Smooth muscle cell (in vitro differentiated cells): ENCODE measurements at regions not wholly inside any gene's neighbourhood (a gene's known extent, or its start where the extent isn't known, plus 50 kb on each side); places are given as distances from the start of the nearest gene placed in this dataset.
"Not testable (repeated sequence)": the region's sequence is repeated elsewhere in the genome, so short reads cannot be mapped to it uniquely, and the experiment has no call there.

Experiments used
- DNase-seq: peaks from one replicate; lab custom pipeline; 2025; ENCODE audit not compliant: unreplicated experiment; lab: John Stamatoyannopoulos, UW
- H2AFZ ChIP-seq: fragments of 200-600 bp; sonication (generic); 2 replicates; pipeline ENCODE4 v1.6.0; 2016; ENCODE audit warnings: antibody characterized with exemption, low read depth, mild to moderate bottlenecking
- H3F3A ChIP-seq: fragments of 200-600 bp; sonication (generic); 2 replicates; pipeline ENCODE4 v1.6.0; 2017; ENCODE audit warnings: antibody characterized with exemption, low read depth
- H3K27ac ChIP-seq: fragments of 200-600 bp; sonication (generic); 2 replicates; pipeline ENCODE4 v1.5.1; 2016; ENCODE audit warnings: low read depth, mild to moderate bottlenecking
- H3K27me3 ChIP-seq: fragments of 200-600 bp; sonication (generic); 2 replicates; pipeline ENCODE4 v1.6.1; 2016; ENCODE audit warnings: low read depth, mild to moderate bottlenecking
- H3K36me3 ChIP-seq: fragments of 200-600 bp; sonication (generic); 2 replicates; pipeline ENCODE4 v1.5.1; 2016; ENCODE audit warnings: low read depth
- H3K4me1 ChIP-seq: fragments of 200-600 bp; sonication (generic); 2 replicates; pipeline ENCODE4 v1.5.1; 2016; ENCODE audit warnings: low read depth
- H3K4me2 ChIP-seq: fragments of 200-600 bp; sonication (generic); 2 replicates; pipeline ENCODE4 v1.6.0; 2016; ENCODE audit warnings: mild to moderate bottlenecking
- H3K4me3 ChIP-seq: fragments of 200-600 bp; sonication (generic); 2 replicates; pipeline ENCODE4 v1.5.1; 2016; ENCODE audit warnings: mild to moderate bottlenecking
- H3K79me2 ChIP-seq: fragments of 200-600 bp; sonication (generic); 2 replicates; pipeline ENCODE4 v1.6.0; 2016; ENCODE audit warnings: low read depth, mild to moderate bottlenecking
- H3K9ac ChIP-seq: fragments of 200-600 bp; sonication (generic); 2 replicates; pipeline ENCODE4 v1.6.0; 2016; ENCODE audit warnings: low read depth
- H3K9me3 ChIP-seq: fragments of 200-600 bp; sonication (generic); replicated peaks from 2 replicates; pipeline ENCODE4 v1.5.1; 2016; ENCODE audit warnings: low read depth
- H4K20me1 ChIP-seq: fragments of 200-600 bp; sonication (generic); 2 replicates; pipeline ENCODE4 v1.6.0; 2016; ENCODE audit warnings: low read depth
- CTCF ChIP-seq: fragments of 200-600 bp; sonication (generic); IDR thresholded peaks from 2 replicates; pipeline ENCODE4 v1.5.1; 2017; ENCODE audit warnings: borderline replicate concordance, mild to moderate bottlenecking, antibody characterized with exemption; ENCODE audit not compliant: insufficient read depth, poor library complexity, severe bottlenecking
- WGBS: methylation state at CpG from one replicate; pipeline ENCODE4 v1.1.7; 2016; ENCODE audit warnings: low lambda C conversion rate; 5-methylcytosine and 5-hydroxymethylcytosine counted together

- no peaks in the 10 kb centered on the region for H3K27me3 ChIP-seq
- no peak overlapping the region for H3K4me3 ChIP-seq
- H3K4me2 ChIP-seq = no peak overlapping the region
- H3K79me2 ChIP-seq = no peaks in the 10 kb centered on the region
- H3K27ac ChIP-seq = no peak overlapping the region
- no peak overlapping the region for H3K9ac ChIP-seq
- no peaks in the 10 kb centered on the region for H4K20me1 ChIP-seq
- no peak for TF ChIP-seq CTCF
- H3K36me3 ChIP-seq = no peaks in the 10 kb centered on the region
- 84% methylated on average over 1 of the region's 1 CpG for WGBS
- H2AFZ ChIP-seq = no peak overlapping the region
- H3K4me1 ChIP-seq = no peaks in the 10 kb centered on the region
- H3F3A ChIP-seq = no peaks in the 10 kb centered on the region
- no peak for DNase-seq
- no peaks in the 10 kb centered on the region for H3K9me3 ChIP-seq
Observed at GRCh38 chr9:102740578-102740977, 254.6 kb upstream of the CYLC2 start.

GRCh38 chr9:102728946-102729345 lies 266.2 kb upstream of the CYLC2 start:
- no peaks in the 10 kb centered on the region for H3K4me1 ChIP-seq
- H3K36me3 ChIP-seq = no peaks in the 10 kb centered on the region
- no peaks in the 10 kb centered on the region for H3K9me3 ChIP-seq
- no peak overlapping the region for H2AFZ ChIP-seq
- H3K79me2 ChIP-seq = no peaks in the 10 kb centered on the region
- no peak overlapping the region for H3K4me3 ChIP-seq
- no peaks in the 10 kb centered on the region for H3K27me3 ChIP-seq
- no peak overlapping the region for H3K27ac ChIP-seq
- WGBS = 87% methylated on average over 6 of the region's 6 CpGs
- H3K9ac ChIP-seq = no peak overlapping the region
- H4K20me1 ChIP-seq = no peaks in the 10 kb centered on the region
- no peak for DNase-seq
- H3F3A ChIP-seq = no peaks in the 10 kb centered on the region
- TF ChIP-seq CTCF = no peak
- H3K4me2 ChIP-seq = no peak overlapping the region

GRCh38 chr9:102714184-102714583 lies 280.9 kb upstream of the CYLC2 start:
- Histone ChIP-seq H3K36me3 (no peaks in the 10 kb centered on the region), H4K20me1 (no peaks in the 10 kb centered on the region), H2AFZ (no peak overlapping the region), H3K4me2 (no peak overlapping the region), H3K79me2 (no peaks in the 10 kb centered on the region), H3K27me3 (no peaks in the 10 kb centered on the region), H3F3A (no peaks in the 10 kb centered on the region), H3K4me3 (no peak overlapping the region), H3K4me1 (no peaks in the 10 kb centered on the region), H3K9ac (no peak overlapping the region), H3K27ac (no peak overlapping the region), H3K9me3 (no peaks in the 10 kb centered on the region)
- DNase-seq = no peak
- no peak for TF ChIP-seq CTCF
- WGBS = 73% methylated on average over 3 of the region's 3 CpGs

GRCh38 chr9:102712910-102713309 lies 282.2 kb upstream of the CYLC2 start:
- 80% methylated on average over 8 of the region's 8 CpGs for WGBS
- H3K9me3 ChIP-seq = not testable (repeated sequence)

More at GRCh38 chr9:102712910-102713309, 282.2 kb upstream of the CYLC2 start:
- H3K4me3 ChIP-seq, H3K79me2 ChIP-seq, H3K4me1 ChIP-seq, H4K20me1 ChIP-seq, H2AFZ ChIP-seq, H3K27me3 ChIP-seq, H3K4me2 ChIP-seq, H3F3A ChIP-seq, H3K9ac ChIP-seq, H3K36me3 ChIP-seq, H3K27ac ChIP-seq, DNase-seq: not testable (repeated sequence)
